ENCODE measurements at regions not wholly inside any gene's neighbourhood (a gene's known extent, or its start where the extent isn't known, plus 50 kb on each side); places are given as distances from the start of the nearest gene placed in this dataset.

DNA sequence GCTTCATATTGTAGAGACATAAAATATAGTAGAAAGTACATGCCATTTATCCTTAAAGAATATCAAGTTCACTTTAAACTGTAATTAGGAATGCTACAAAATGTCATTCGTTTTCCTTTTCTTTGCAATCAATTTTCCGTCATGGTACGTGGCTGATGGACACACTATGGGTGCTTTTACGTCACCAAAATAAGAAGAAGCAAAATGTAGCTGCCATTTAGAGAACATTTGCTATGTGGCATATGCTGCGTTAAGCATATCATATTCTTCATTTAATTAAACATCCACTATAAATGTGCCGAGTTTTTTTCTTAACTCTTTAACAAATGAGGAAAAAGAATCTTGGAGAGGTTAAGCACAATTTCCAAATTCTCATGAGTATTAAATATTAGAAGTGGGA is 1358.5 kb upstream of the NXPH2 start:
- H3K27me3 Mint-ChIP-seq (ENCODE audit: insufficient read depth, unreplicated experiment), result peaks cover 3% of the 10 kb centered on the region

DNA sequence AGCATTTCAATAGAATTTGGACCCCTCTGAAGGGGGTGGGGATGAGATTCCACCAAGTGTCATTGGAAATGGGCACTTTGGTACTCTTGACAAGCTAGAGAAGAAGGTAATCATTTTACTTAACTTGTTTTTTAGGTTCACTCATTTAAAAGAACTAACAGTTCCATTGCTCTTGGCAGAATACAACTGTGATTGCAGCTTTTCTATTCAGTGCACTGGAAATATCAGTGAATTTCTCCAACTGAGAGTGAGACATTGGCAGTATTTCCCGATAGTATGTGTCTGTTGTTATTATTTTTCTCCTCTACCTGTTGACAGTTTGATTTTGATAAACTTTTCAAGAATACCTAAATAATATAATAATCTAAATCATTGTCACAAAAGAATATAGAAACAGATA is 1356.7 kb upstream of the NXPH2 start:
- H3K4me1 Mint-ChIP-seq (ENCODE audit: low read depth, unreplicated experiment), result no peaks in the 10 kb centered on the region
- Histone ChIP-seq H3K36me3 (ENCODE audit: control insufficient read depth, insufficient read depth, low read length) (no peaks in the 10 kb centered on the region), H3K27me3 (replicated peaks; ENCODE audit: control insufficient read depth, insufficient read depth, low read length) (no peaks in the 10 kb centered on the region), H3K9me3 (no peaks in the 10 kb centered on the region), H3K4me3 (ENCODE audit: low read depth, low read length) (no peak overlapping the region), H3K4me1 (no peaks in the 10 kb centered on the region)
- DNase-seq, result no peak
- no peaks in the 10 kb centered on the region for H3K36me3 Mint-ChIP-seq (ENCODE audit: insufficient read depth, unreplicated experiment)
- intact Hi-C loops (cut with micrococcal nuclease; ENCODE audit: unreplicated experiment), result no loop called here
- H3K9me3 Mint-ChIP-seq (ENCODE audit: unreplicated experiment), result no peaks in the 10 kb centered on the region
- CTCF ChIA-PET, result no interaction called here
- TF ChIP-seq CTCF (IDR thresholded peaks at IDR 0.05; ENCODE audit: insufficient read depth in 1 of 2, low read depth in 1 of 2, low read length in 1 of 2, severe bottlenecking in 1 of 2, unreplicated experiment in 1 of 2), result no peak
- no peak overlapping the region for H3K27ac Mint-ChIP-seq (ENCODE audit: unreplicated experiment)
- H3K27me3 Mint-ChIP-seq (ENCODE audit: insufficient read depth, unreplicated experiment), result peaks cover 3% of the 10 kb centered on the region
- no TSS peak for BruUV-seq (replicated peaks)
- POLR2A ChIA-PET, result no interaction called here
- no peak overlapping the region for H3K4me3 Mint-ChIP-seq (ENCODE audit: unreplicated experiment)

More for the DNA sequence above, 1358.5 kb upstream of the NXPH2 start:
- no peak for DNase-seq
- Mint-ChIP-seq H3K9me3 (ENCODE audit: unreplicated experiment) (no peaks in the 10 kb centered on the region), H3K36me3 (ENCODE audit: insufficient read depth, unreplicated experiment) (no peaks in the 10 kb centered on the region), H3K4me1 (ENCODE audit: low read depth, unreplicated experiment) (no peaks in the 10 kb centered on the region), H3K27ac (ENCODE audit: unreplicated experiment) (no peak overlapping the region), H3K4me3 (ENCODE audit: unreplicated experiment) (no peak overlapping the region)
- Histone ChIP-seq H3K36me3 (ENCODE audit: control insufficient read depth, insufficient read depth, low read length) (no peaks in the 10 kb centered on the region), H3K4me3 (ENCODE audit: low read depth, low read length) (no peak overlapping the region), H3K27me3 (replicated peaks; ENCODE audit: control insufficient read depth, insufficient read depth, low read length) (no peaks in the 10 kb centered on the region), H3K4me1 (no peaks in the 10 kb centered on the region), H3K9me3 (no peaks in the 10 kb centered on the region)
- ChIA-PET POLR2A (no interaction called here), CTCF (no interaction called here)
- no TSS peak for BruUV-seq (replicated peaks)
- intact Hi-C loops (cut with micrococcal nuclease; ENCODE audit: unreplicated experiment), result no loop called here
- no peak for TF ChIP-seq CTCF (IDR thresholded peaks at IDR 0.05; ENCODE audit: insufficient read depth in 1 of 2, low read depth in 1 of 2, low read length in 1 of 2, severe bottlenecking in 1 of 2, unreplicated experiment in 1 of 2)

GRCh38 chr2:140136366-140136765 is 1356.2 kb upstream of the NXPH2 start:
- intact Hi-C loops (cut with micrococcal nuclease; ENCODE audit: unreplicated experiment), result no loop called here
- Mint-ChIP-seq H3K9me3 (ENCODE audit: unreplicated experiment) (no peaks in the 10 kb centered on the region), H3K27ac (ENCODE audit: unreplicated experiment) (no peak overlapping the region), H3K36me3 (ENCODE audit: insufficient read depth, unreplicated experiment) (no peaks in the 10 kb centered on the region), H3K4me1 (ENCODE audit: low read depth, unreplicated experiment) (no peaks in the 10 kb centered on the region), H3K4me3 (ENCODE audit: unreplicated experiment) (no peak overlapping the region), H3K27me3 (ENCODE audit: insufficient read depth, unreplicated experiment) (peaks cover 3% of the 10 kb centered on the region)
- H3K4me1 ChIP-seq, result no peaks in the 10 kb centered on the region
- DNase-seq, result no peak
- no TSS peak for BruUV-seq (replicated peaks)
- no peak overlapping the region for H3K4me3 ChIP-seq (ENCODE audit: low read depth, low read length)
- H3K36me3 ChIP-seq (ENCODE audit: control insufficient read depth, insufficient read depth, low read length), result no peaks in the 10 kb centered on the region
- ChIA-PET CTCF (no interaction called here), POLR2A (no interaction called here)
- TF ChIP-seq CTCF (IDR thresholded peaks at IDR 0.05; ENCODE audit: insufficient read depth in 1 of 2, low read depth in 1 of 2, low read length in 1 of 2, severe bottlenecking in 1 of 2, unreplicated experiment in 1 of 2), result no peak
- H3K9me3 ChIP-seq, result no peaks in the 10 kb centered on the region
- no peaks in the 10 kb centered on the region for H3K27me3 ChIP-seq (replicated peaks; ENCODE audit: control insufficient read depth, insufficient read depth, low read length)

Measured in Caco-2 (cell line).